H9 (cell line): ENCODE measurements at regions not wholly inside any gene's neighbourhood (a gene's known extent, or its start where the extent isn't known, plus 50 kb on each side); places are given as distances from the start of the nearest gene placed in this dataset.

ENCODE experiments used
- DNase-seq: peaks from one replicate; pipeline ENCODE4 v3.0.0-alpha.2; 2017
- H2AFZ ChIP-seq: one replicate; pipeline ENCODE4 v1.6.1; 2013; ENCODE audit warnings: mild to moderate bottlenecking, low read length, control low read depth, moderate library complexity
- H2AK5ac ChIP-seq: 2 replicates; pipeline ENCODE4 v1.6.1; 2013; ENCODE audit warnings: low read length, control low read depth, mixed read lengths; ENCODE audit not compliant: insufficient read length
- H2BK120ac ChIP-seq: one replicate; pipeline ENCODE4 v1.6.1; 2013; ENCODE audit warnings: low read depth, mild to moderate bottlenecking, low read length, control low read depth, inconsistent platforms; ENCODE audit not compliant: poor library complexity, severe bottlenecking
- H2BK12ac ChIP-seq: 2 replicates; pipeline ENCODE4 v1.6.1; 2013; ENCODE audit warnings: low read length, control low read depth, mixed read lengths, low read depth; ENCODE audit not compliant: insufficient read length
- H2BK15ac ChIP-seq: 2 replicates; pipeline ENCODE4 v1.6.1; 2013; ENCODE audit warnings: low read depth, low read length, control low read depth
- H2BK20ac ChIP-seq: one replicate; pipeline ENCODE4 v1.6.1; 2013; ENCODE audit warnings: low read depth, mild to moderate bottlenecking, low read length, control low read depth, inconsistent platforms; ENCODE audit not compliant: poor library complexity, severe bottlenecking
- H2BK5ac ChIP-seq: 2 replicates; pipeline ENCODE4 v1.6.1; 2013; ENCODE audit warnings: low read length, control low read depth, mixed read lengths; ENCODE audit not compliant: insufficient read length
- H3K14ac ChIP-seq: 2 replicates; pipeline ENCODE4 v1.6.1; 2013; ENCODE audit warnings: low read length, control low read depth; ENCODE audit not compliant: insufficient read depth
- H3K18ac ChIP-seq: 2 replicates; pipeline ENCODE4 v1.6.1; 2013; ENCODE audit warnings: low read depth, mild to moderate bottlenecking, mixed read lengths, low read length, control low read depth; ENCODE audit not compliant: insufficient read length
- H3K23ac ChIP-seq: 2 replicates; pipeline ENCODE4 v1.6.1; 2013; ENCODE audit warnings: low read length, control low read depth, mixed read lengths, low read depth; ENCODE audit not compliant: insufficient read length
- H3K23me2 ChIP-seq: 2 replicates; pipeline ENCODE4 v1.6.1; 2013; ENCODE audit warnings: low read depth, mild to moderate bottlenecking, mixed read lengths, low read length, control low read depth; ENCODE audit not compliant: insufficient read length, poor library complexity, severe bottlenecking
- H3K27ac ChIP-seq: 2 replicates; pipeline ENCODE4 v1.5.1; 2013; ENCODE audit warnings: low read length, control low read depth, mixed read lengths, low read depth; ENCODE audit not compliant: insufficient read length
- H3K27me3 ChIP-seq: 2 replicates; pipeline ENCODE4 v1.6.1; 2013; ENCODE audit warnings: low read length, control low read depth, inconsistent platforms; ENCODE audit not compliant: insufficient read depth
- H3K4ac ChIP-seq: 2 replicates; pipeline ENCODE4 v1.6.1; 2013; ENCODE audit warnings: low read depth, mild to moderate bottlenecking, control low read depth, inconsistent platforms, low read length, moderate library complexity
- H3K4me1 ChIP-seq: 2 replicates; pipeline ENCODE4 v1.6.1; 2013; ENCODE audit warnings: low read length, control low read depth, inconsistent platforms; ENCODE audit not compliant: insufficient read depth
- H3K4me2 ChIP-seq: 2 replicates; pipeline ENCODE4 v1.6.1; 2013; ENCODE audit warnings: low read length, control low read depth, mixed read lengths; ENCODE audit not compliant: insufficient read length, insufficient read depth
- H3K56ac ChIP-seq: 2 replicates; pipeline ENCODE4 v1.6.1; 2013; ENCODE audit warnings: low read depth, mild to moderate bottlenecking, mixed read lengths, low read length, control low read depth; ENCODE audit not compliant: insufficient read length
- H3K79me1 ChIP-seq: 2 replicates; pipeline ENCODE4 v1.6.1; 2013; ENCODE audit warnings: low read depth, mild to moderate bottlenecking, moderate library complexity, low read length, control low read depth, inconsistent platforms; ENCODE audit not compliant: insufficient read depth, poor library complexity, severe bottlenecking
- H3K79me2 ChIP-seq: 2 replicates; pipeline ENCODE4 v1.6.1; 2013; ENCODE audit warnings: low read length, control low read depth, inconsistent platforms; ENCODE audit not compliant: insufficient read depth
- H3K9ac ChIP-seq: 2 replicates; pipeline ENCODE4 v1.6.1; 2013; ENCODE audit warnings: low read length, control low read depth, mixed read lengths; ENCODE audit not compliant: insufficient read length; ENCODE audit errors: extremely low read depth
- H3K9me3 ChIP-seq: one replicate; pipeline ENCODE4 v1.6.1; 2013; ENCODE audit warnings: low read depth, low read length, inconsistent platforms; ENCODE audit not compliant: control insufficient read depth
- H3T11ph ChIP-seq: one replicate; pipeline ENCODE4 v1.6.1; 2013; ENCODE audit warnings: mild to moderate bottlenecking, low read length, control low read depth, inconsistent platforms
- H4K20me1 ChIP-seq: one replicate; pipeline ENCODE4 v1.6.1; 2013; ENCODE audit not compliant: control insufficient read depth, insufficient read length, insufficient read depth
- H4K5ac ChIP-seq: 2 replicates; pipeline ENCODE4 v1.6.1; 2013; ENCODE audit warnings: low read depth, mild to moderate bottlenecking, mixed read lengths, low read length, control low read depth; ENCODE audit not compliant: insufficient read length
- H4K8ac ChIP-seq: replicated peaks from 2 replicates; pipeline ENCODE4 v1.6.1; 2013; ENCODE audit warnings: low read length, control low read depth, mixed read lengths, low read depth; ENCODE audit not compliant: insufficient read length
- H4K91ac ChIP-seq: 2 replicates; pipeline ENCODE4 v1.6.1; 2013; ENCODE audit warnings: low read depth, mild to moderate bottlenecking, moderate library complexity, mixed read lengths, low read length, control low read depth; ENCODE audit not compliant: insufficient read length
- H3K27ac Mint-ChIP-seq, 3 experiments: 2 replicates in 2 of 3; 3 replicates in 1 of 3; pipeline ENCODE4 v1.8.0; 2020 to 2021; ENCODE audit warnings: mixed read lengths in 3 of 3, mild to moderate bottlenecking in 1 of 3, moderate library complexity in 1 of 3
- H3K27me3 Mint-ChIP-seq: 2 replicates; pipeline ENCODE4 v1.8.0; 2021; ENCODE audit warnings: low read depth, mild to moderate bottlenecking, moderate library complexity, mixed read lengths
- H3K36me3 Mint-ChIP-seq, 3 experiments: 2 replicates in 2 of 3; 3 replicates in 1 of 3; pipeline ENCODE4 v1.8.0; 2020 to 2021; ENCODE audit warnings: low read depth in 3 of 3, mixed read lengths in 3 of 3; ENCODE audit not compliant: insufficient read depth in 1 of 3
- H3K4me1 Mint-ChIP-seq, 2 experiments: 2 replicates each; pipeline ENCODE4 v1.8.0; 2020; ENCODE audit warnings: mixed read lengths in 2 of 2
- H3K4me3 Mint-ChIP-seq, 2 experiments: 2 replicates in 1 of 2; 3 replicates in 1 of 2; pipeline ENCODE4 v1.8.0; 2020 to 2021; ENCODE audit warnings: mild to moderate bottlenecking in 2 of 2, mixed read lengths in 2 of 2, moderate library complexity in 1 of 2
- H3K9me3 Mint-ChIP-seq, 2 experiments: 2 replicates in 1 of 2; 3 replicates in 1 of 2; pipeline ENCODE4 v1.8.0; 2020; ENCODE audit warnings: mild to moderate bottlenecking in 2 of 2, mixed read lengths in 2 of 2, moderate library complexity in 1 of 2
- WGBS: extraction: QIAGEN DNeasy Blood & Tissue Kit; methylation state at CpG from one replicate; pipeline ENCODE4 v1.1.7; 2013; ENCODE audit warnings: missing lambda C conversion rate, low lambda C conversion rate, mixed read lengths; ENCODE audit not compliant: insufficient read length; ENCODE audit errors: extremely low coverage; 5-methylcytosine and 5-hydroxymethylcytosine counted together
- TF ChIP-seq, protein P1 (sequence below): fragments of 200-600 bp; sonication (generic); conservative IDR thresholded peaks from 3 replicates; pipeline ENCODE4 v1.8.0; 2021; ENCODE audit warnings: antibody characterized with exemption, mild to moderate bottlenecking

DNA sequence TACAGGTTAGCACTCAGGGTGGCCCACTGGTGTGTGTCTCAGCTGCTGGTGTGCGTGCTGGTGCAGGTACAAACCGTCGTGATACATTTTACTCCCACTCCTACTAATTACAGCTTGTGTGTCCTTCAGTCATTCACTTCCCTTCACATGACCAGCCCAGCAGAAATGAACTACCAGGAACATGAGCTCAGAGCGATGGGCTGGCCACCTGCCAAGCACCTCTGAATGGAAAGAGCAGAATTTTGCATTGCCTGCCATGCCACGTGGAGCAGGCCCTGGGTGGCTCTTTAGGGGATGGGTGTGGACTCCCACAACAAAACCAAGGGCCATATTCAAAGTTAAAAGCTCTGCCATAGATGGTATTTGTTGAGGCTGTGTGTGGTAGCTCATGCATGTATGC, 58.9 kb upstream of the PGM2 start:
- H3K9me3 ChIP-seq: no peaks in the 10 kb centered on the region
- H3K79me1 ChIP-seq: no peaks in the 10 kb centered on the region
- Mint-ChIP-seq H3K9me3 (no peaks in the 10 kb centered on the region), H3K4me1 (peaks cover 2% of the 10 kb centered on the region in 2 experiments; a peak in 1 of 4 replicates), H3K36me3 (no peaks in the 10 kb centered on the region; a peak in 1 of 7 replicates), H3K27me3 (peaks cover 3% of the 10 kb centered on the region), H3K4me3 (no peak overlapping the region), H3K27ac (no peak overlapping the region)
- H2BK12ac ChIP-seq: no peak overlapping the region
- no peaks in the 10 kb centered on the region for H3K79me2 ChIP-seq
- no peak overlapping the region for H3K18ac ChIP-seq
- H3K14ac ChIP-seq: no peak overlapping the region
- H3K27ac ChIP-seq: no peak overlapping the region
- H3K9ac ChIP-seq: no peak overlapping the region
- H3K23me2 ChIP-seq: no peaks in the 10 kb centered on the region
- no peak overlapping the region for H4K8ac ChIP-seq
- no CpG with 5 or more reads among the region's 5 CpGs for WGBS
- H2AFZ ChIP-seq: no peak overlapping the region
- no peak overlapping the region for H2BK20ac ChIP-seq
- no peak overlapping the region for H3K4ac ChIP-seq
- no peak overlapping the region for H2BK15ac ChIP-seq
- no peaks in the 10 kb centered on the region for H3K27me3 ChIP-seq
- H4K91ac ChIP-seq: no peak overlapping the region
- no peak overlapping the region for H3K56ac ChIP-seq
- no peak overlapping the region for H2AK5ac ChIP-seq
- H4K20me1 ChIP-seq: no peaks in the 10 kb centered on the region
- no peak overlapping the region for H2BK120ac ChIP-seq
- TF ChIP-seq, protein P1, sequence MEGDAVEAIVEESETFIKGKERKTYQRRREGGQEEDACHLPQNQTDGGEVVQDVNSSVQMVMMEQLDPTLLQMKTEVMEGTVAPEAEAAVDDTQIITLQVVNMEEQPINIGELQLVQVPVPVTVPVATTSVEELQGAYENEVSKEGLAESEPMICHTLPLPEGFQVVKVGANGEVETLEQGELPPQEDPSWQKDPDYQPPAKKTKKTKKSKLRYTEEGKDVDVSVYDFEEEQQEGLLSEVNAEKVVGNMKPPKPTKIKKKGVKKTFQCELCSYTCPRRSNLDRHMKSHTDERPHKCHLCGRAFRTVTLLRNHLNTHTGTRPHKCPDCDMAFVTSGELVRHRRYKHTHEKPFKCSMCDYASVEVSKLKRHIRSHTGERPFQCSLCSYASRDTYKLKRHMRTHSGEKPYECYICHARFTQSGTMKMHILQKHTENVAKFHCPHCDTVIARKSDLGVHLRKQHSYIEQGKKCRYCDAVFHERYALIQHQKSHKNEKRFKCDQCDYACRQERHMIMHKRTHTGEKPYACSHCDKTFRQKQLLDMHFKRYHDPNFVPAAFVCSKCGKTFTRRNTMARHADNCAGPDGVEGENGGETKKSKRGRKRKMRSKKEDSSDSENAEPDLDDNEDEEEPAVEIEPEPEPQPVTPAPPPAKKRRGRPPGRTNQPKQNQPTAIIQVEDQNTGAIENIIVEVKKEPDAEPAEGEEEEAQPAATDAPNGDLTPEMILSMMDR: no peak
- no peak overlapping the region for H4K5ac ChIP-seq
- H3K23ac ChIP-seq: no peak overlapping the region
- DNase-seq: no peak
- no peak overlapping the region for H2BK5ac ChIP-seq
- no peak overlapping the region for H3T11ph ChIP-seq
- H3K4me2 ChIP-seq: no peak overlapping the region
- no peaks in the 10 kb centered on the region for H3K4me1 ChIP-seq
